CD8-positive, alpha-beta memory T cell (primary cell): ENCODE measurements at regions not wholly inside any gene's neighbourhood (a gene's known extent, or its start where the extent isn't known, plus 50 kb on each side); places are given as distances from the start of the nearest gene placed in this dataset.

Source experiments
- CTCF ChIA-PET: fragments of 350-600 bp; sonication (Branson Sonifier 250); formaldehyde crosslinking; loops from one replicate; lab custom pipeline; 2021; ENCODE audit warnings: antibody characterized with exemption; lab: Charles Lee
- POLR2A ChIA-PET: fragments of 350-600 bp; sonication (Branson Sonifier 250); formaldehyde crosslinking; loops from one replicate; lab custom pipeline; 2021; ENCODE audit warnings: antibody characterized with exemption; lab: Charles Lee
- DNase-seq, 5 donors: peaks; one replicate each; pipeline versions ENCODE4 v3.0.0 to v3.0.0-alpha.2; 2020 to 2022; ENCODE audit warnings: mixed read lengths in 1 of 5
- H3K27ac ChIP-seq: one replicate; pipeline ENCODE4 v1.7.0; 2013; ENCODE audit warnings: low read depth, mild to moderate bottlenecking, low read length, moderate library complexity
- H3K27me3 ChIP-seq: 2 replicates; pipeline ENCODE4 v1.7.0; 2013; ENCODE audit warnings: low read length, mild to moderate bottlenecking; ENCODE audit not compliant: insufficient read depth, poor library complexity, severe bottlenecking
- H3K36me3 ChIP-seq: 2 replicates; pipeline ENCODE4 v1.7.0; 2013; ENCODE audit warnings: mild to moderate bottlenecking, low read length, moderate library complexity; ENCODE audit not compliant: insufficient read depth
- H3K4me1 ChIP-seq: 2 replicates; pipeline ENCODE4 v1.7.0; 2013; ENCODE audit warnings: mild to moderate bottlenecking, low read length, moderate library complexity; ENCODE audit not compliant: insufficient read depth
- H3K4me3 ChIP-seq: 2 replicates; pipeline ENCODE4 v1.7.0; 2013; ENCODE audit warnings: mild to moderate bottlenecking, low read length
- H3K9me3 ChIP-seq: 2 replicates; pipeline ENCODE4 v1.7.0; 2013; ENCODE audit warnings: mild to moderate bottlenecking, low read length
- H3K27ac Mint-ChIP-seq, 8 donors: one replicate each; pipeline ENCODE4 v1.8.0; 2020 to 2021; ENCODE audit warnings: mixed read lengths in 8 of 8, mild to moderate bottlenecking in 6 of 8, inconsistent platforms in 3 of 8, moderate library complexity in 3 of 8
- H3K27me3 Mint-ChIP-seq, 2 donors: one replicate each; pipeline ENCODE4 v1.8.0; 2020 to 2021; ENCODE audit warnings: mixed read lengths in 2 of 2, mild to moderate bottlenecking in 1 of 2, moderate library complexity in 1 of 2
- H3K36me3 Mint-ChIP-seq, 3 donors: one replicate each; pipeline ENCODE4 v1.8.0; 2020 to 2021; ENCODE audit warnings: mixed read lengths in 3 of 3, inconsistent platforms in 1 of 3, mild to moderate bottlenecking in 1 of 3
- H3K4me1 Mint-ChIP-seq, 3 donors: one replicate each; pipeline ENCODE4 v1.8.0; 2020 to 2021; ENCODE audit warnings: mixed read lengths in 3 of 3, inconsistent platforms in 1 of 3, mild to moderate bottlenecking in 1 of 3
- H3K4me3 Mint-ChIP-seq, 7 donors: one replicate each; pipeline ENCODE4 v1.8.0; 2020 to 2021; ENCODE audit warnings: mixed read lengths in 7 of 7, mild to moderate bottlenecking in 6 of 7, moderate library complexity in 4 of 7, inconsistent platforms in 2 of 7
- H3K9me3 Mint-ChIP-seq, 5 donors: one replicate each; pipeline ENCODE4 v1.8.0; 2020 to 2022; ENCODE audit warnings: mixed read lengths in 5 of 5, mild to moderate bottlenecking in 3 of 5, moderate library complexity in 2 of 5, inconsistent platforms in 1 of 5

DNA sequence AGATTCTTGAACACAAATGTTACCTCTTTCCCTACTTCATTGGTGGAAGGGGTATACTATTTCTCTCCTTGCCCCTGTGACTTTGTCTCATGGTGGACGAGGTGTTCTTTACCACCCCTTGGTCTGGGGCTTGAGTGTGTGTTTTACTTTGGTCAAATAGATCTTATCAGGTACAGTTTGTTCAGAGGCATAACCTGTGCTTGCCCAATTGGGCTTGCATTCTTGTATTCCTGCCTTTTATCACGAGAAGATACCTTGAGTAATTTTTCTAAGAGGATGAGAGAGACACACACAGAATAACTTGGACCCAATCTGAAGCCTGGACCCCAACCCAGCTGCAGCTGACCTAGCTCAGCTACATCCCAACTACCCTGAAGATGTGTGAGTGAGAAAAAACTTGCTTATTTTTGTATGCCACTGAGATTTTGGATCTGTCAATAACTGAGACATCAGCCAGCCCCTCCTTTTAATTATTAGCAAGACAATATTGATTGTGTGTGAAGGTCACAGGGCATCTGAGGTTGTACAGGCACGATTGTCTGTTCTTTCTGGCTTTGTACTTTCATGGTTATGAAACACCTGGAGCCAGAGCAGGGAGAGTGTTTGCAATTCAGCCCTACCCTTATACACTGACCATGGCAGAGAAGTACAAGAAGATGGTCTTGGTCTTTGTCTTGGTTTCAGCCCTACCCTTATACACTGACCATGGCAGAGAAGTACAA lies 204.7 kb upstream of the SLC35B3 start:
- H3K4me3 ChIP-seq = no peak overlapping the region
- Mint-ChIP-seq H3K36me3 (no peaks in the 10 kb centered on the region), H3K4me1 (no peaks in the 10 kb centered on the region), H3K9me3 (peaks cover 18 to 61% (median 30%) of the 10 kb centered on the region in 5 donors), H3K27me3 (no peaks in the 10 kb centered on the region), H3K4me3 (no peak overlapping the region), H3K27ac (no peak overlapping the region)
- peaks cover 4% of the 10 kb centered on the region for H3K9me3 ChIP-seq
- ChIA-PET CTCF (no interaction called here), POLR2A (no interaction called here)
- no peaks in the 10 kb centered on the region for H3K27me3 ChIP-seq
- no peak for DNase-seq
- no peaks in the 10 kb centered on the region for H3K36me3 ChIP-seq
- no peaks in the 10 kb centered on the region for H3K4me1 ChIP-seq
- H3K27ac ChIP-seq = no peak overlapping the region

DNA sequence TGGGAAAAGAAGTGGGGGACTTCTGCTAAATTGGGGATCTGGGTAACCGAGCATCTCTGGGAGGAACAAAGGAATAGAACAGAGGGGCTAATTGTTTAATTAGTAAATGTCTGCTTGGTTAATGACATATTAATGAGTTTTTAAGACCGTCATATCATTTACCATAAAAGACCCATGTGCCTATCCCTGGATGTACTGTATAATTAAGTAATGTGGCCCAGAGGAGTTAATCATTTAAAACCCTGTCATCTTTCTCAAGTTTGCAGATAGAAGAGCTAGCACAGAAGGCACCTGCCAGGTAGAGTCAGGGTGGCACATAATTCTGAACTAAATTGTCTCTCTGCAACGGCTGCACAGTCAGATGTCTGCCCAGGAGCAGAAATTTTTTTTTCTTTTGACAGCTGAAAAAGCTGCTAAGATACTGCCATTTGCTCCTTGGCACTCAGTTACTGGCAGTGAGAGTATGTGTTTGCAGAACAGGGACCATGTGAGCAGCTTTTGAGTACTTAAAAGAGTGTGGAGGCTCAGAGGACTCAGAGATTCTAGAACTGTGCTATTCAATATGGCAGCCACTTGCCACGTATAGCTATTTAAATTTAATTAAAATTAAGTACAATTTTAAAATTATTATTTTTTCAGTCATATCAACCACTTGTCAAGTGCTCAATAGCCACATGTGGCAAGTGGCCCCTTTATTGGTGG lies 202.7 kb upstream of the SLC35B3 start:
- ChIA-PET POLR2A (no interaction called here), CTCF (no interaction called here)
- no peak for DNase-seq
- H3K27ac ChIP-seq = no peak overlapping the region
- H3K27me3 ChIP-seq = no peaks in the 10 kb centered on the region
- Mint-ChIP-seq H3K27me3 (no peaks in the 10 kb centered on the region), H3K4me1 (no peaks in the 10 kb centered on the region), H3K9me3 (peaks cover 17 to 58% (median 23%) of the 10 kb centered on the region in 5 donors), H3K27ac (no peak overlapping the region), H3K36me3 (no peaks in the 10 kb centered on the region), H3K4me3 (no peak overlapping the region)
- H3K9me3 ChIP-seq = peaks cover 4% of the 10 kb centered on the region
- H3K36me3 ChIP-seq = no peaks in the 10 kb centered on the region
- H3K4me3 ChIP-seq = no peak overlapping the region
- H3K4me1 ChIP-seq = no peaks in the 10 kb centered on the region

DNA sequence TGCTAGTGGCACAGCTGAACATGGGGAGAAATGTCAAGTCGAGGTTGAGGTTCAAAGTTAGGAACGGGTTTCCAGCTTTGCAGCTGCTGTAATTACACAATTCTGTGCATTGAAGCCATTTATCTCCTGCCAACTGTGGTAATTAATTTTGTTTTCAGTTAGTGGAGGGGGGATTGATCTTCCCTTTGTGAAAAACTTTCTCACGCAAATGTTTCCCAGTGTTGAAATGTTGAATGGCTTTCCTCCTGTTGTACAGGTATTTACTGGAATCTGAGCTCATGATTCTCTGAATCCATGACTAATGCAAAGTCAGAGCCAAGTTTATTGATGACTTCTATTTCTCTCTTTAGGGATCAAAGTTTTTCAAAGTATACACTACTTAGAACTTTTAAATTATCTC lies 198.4 kb upstream of the SLC35B3 start:
- ChIA-PET POLR2A (no interaction called here), CTCF (no interaction called here)
- no peak overlapping the region for H3K27ac Mint-ChIP-seq
- Histone ChIP-seq H3K9me3 (no peaks in the 10 kb centered on the region), H3K27ac (no peak overlapping the region), H3K4me3 (no peak overlapping the region), H3K27me3 (no peaks in the 10 kb centered on the region), H3K4me1 (no peaks in the 10 kb centered on the region), H3K36me3 (no peaks in the 10 kb centered on the region)
- no peaks in the 10 kb centered on the region for H3K27me3 Mint-ChIP-seq
- H3K36me3 Mint-ChIP-seq = no peaks in the 10 kb centered on the region
- no peak for DNase-seq
- peaks cover 7 to 35% (median 17%) of the 10 kb centered on the region in 5 donors for H3K9me3 Mint-ChIP-seq
- no peaks in the 10 kb centered on the region for H3K4me1 Mint-ChIP-seq
- no peak overlapping the region for H3K4me3 Mint-ChIP-seq

DNA sequence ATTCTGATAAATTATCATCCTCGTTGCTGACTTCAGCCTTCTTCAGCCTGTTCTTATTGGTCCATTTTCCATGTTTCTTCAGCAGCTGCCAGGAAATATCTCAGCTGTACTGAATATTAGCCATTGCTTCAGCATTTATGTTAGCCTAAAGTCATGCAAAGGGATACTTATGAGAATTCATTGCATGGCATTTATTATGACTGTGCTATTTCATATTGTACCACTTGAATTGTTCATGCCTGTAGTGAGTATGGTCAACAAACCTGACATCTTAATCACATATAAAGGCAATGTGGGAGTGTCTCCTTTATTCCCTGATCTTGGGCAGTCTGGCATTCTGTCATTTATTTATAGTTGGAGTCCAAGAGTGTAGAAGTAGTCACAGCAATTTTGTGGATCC lies 193.4 kb upstream of the SLC35B3 start:
- Histone ChIP-seq H3K27me3 (no peaks in the 10 kb centered on the region), H3K4me1 (no peaks in the 10 kb centered on the region), H3K9me3 (no peaks in the 10 kb centered on the region), H3K27ac (no peak overlapping the region), H3K4me3 (no peak overlapping the region), H3K36me3 (no peaks in the 10 kb centered on the region)
- no peaks in the 10 kb centered on the region for H3K27me3 Mint-ChIP-seq
- no peak overlapping the region for H3K4me3 Mint-ChIP-seq
- H3K27ac Mint-ChIP-seq = no peak overlapping the region
- H3K4me1 Mint-ChIP-seq = no peaks in the 10 kb centered on the region
- ChIA-PET POLR2A (no interaction called here), CTCF (no interaction called here)
- peaks cover 4 to 29% (median 8%) of the 10 kb centered on the region in 5 donors for H3K9me3 Mint-ChIP-seq
- no peaks in the 10 kb centered on the region for H3K36me3 Mint-ChIP-seq
- DNase-seq = no peak

DNA sequence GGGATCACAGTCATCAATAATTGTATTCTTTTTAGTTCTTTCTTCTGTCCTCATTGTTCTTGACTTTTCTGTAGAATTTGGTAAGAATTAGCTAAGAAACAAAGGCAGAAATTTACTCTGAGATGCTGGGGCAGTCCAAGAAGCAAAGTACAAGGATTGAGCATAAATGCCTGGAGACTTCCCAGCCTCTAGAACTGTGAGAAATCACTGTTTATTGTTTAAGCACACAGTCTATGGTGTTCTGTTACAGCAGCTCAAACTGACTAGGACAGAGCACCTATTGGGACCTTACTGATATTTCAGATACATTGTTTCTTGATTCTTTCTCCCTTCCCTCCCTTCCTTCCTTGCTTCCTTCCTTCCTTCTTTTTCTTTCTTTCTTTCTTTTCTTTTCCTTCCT lies 192.7 kb upstream of the SLC35B3 start:
- H3K4me3 ChIP-seq = no peak overlapping the region
- Mint-ChIP-seq H3K9me3 (peaks cover 4 to 26% (median 8%) of the 10 kb centered on the region in 5 donors), H3K27ac (no peak overlapping the region), H3K4me3 (no peak overlapping the region), H3K36me3 (no peaks in the 10 kb centered on the region), H3K4me1 (no peaks in the 10 kb centered on the region), H3K27me3 (no peaks in the 10 kb centered on the region)
- CTCF ChIA-PET = no interaction called here
- H3K27me3 ChIP-seq = no peaks in the 10 kb centered on the region
- no peaks in the 10 kb centered on the region for H3K4me1 ChIP-seq
- POLR2A ChIA-PET = no interaction called here
- H3K9me3 ChIP-seq = no peaks in the 10 kb centered on the region
- no peak overlapping the region for H3K27ac ChIP-seq
- H3K36me3 ChIP-seq = no peaks in the 10 kb centered on the region
- no peak for DNase-seq

DNA sequence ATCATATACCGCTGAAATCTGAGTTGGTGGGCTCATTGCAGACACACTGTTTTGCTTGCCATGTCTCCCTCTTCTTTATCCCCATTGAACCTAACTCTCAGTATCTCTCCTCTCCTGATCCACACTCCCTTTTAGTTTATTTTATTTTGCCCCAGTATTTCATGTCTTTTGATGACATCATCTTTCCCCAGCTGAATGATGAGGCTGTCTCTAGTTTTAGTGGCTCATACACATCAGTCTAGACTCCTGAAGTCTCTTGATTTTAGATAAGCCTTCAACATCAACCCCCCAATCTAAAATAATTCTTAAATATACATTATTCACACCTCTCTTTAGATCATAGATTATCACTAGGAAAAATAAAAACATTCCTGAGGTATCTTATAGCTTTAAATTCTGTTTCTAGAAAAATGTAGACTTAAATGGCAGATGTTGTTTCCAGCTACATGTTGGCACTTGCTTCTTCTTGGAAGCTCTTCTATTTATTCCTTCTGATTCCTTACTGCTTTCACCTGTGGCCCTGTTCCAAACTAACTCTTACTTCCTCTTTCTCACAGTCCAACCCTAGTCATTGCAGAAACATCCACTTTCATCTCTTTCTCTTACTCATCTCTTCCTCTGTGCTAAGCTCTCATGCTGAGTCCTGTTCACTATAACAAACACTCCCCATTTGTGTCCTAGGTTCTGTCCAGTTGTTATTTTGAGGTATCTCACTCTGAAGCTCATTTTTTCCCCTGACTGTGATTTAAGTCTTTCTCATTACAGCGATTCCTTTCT lies 191.9 kb upstream of the SLC35B3 start:
- Histone ChIP-seq H3K4me3 (no peak overlapping the region), H3K27ac (no peak overlapping the region), H3K36me3 (no peaks in the 10 kb centered on the region), H3K27me3 (no peaks in the 10 kb centered on the region), H3K9me3 (no peaks in the 10 kb centered on the region), H3K4me1 (no peaks in the 10 kb centered on the region)
- Mint-ChIP-seq H3K27me3 (no peaks in the 10 kb centered on the region), H3K36me3 (no peaks in the 10 kb centered on the region), H3K4me1 (no peaks in the 10 kb centered on the region), H3K9me3 (peaks cover 3 to 18% (median 8%) of the 10 kb centered on the region in 5 donors), H3K27ac (no peak overlapping the region), H3K4me3 (no peak overlapping the region)
- ChIA-PET CTCF (no interaction called here), POLR2A (no interaction called here)
- DNase-seq = no peak

DNA sequence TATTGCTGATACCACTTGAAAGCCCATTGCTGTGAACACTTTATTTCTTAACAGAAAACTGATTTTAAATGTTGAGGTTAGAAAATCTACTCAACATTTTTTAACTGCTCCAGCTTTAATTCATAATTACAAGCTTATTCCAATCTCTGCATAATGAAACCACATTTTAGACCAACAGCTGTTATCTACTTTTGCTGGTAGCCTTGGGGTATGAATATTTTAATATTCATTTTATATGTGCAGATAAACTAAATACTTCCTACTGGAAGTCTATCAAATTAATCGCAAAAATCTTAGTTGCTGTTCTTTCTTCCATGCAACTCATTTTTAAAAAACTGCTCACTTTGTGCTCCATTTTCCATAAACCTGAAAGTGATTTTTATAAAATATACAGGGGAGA lies 189.3 kb upstream of the SLC35B3 start:
- no peaks in the 10 kb centered on the region for H3K36me3 Mint-ChIP-seq
- H3K4me1 Mint-ChIP-seq = no peaks in the 10 kb centered on the region
- Histone ChIP-seq H3K27ac (no peak overlapping the region), H3K4me1 (no peaks in the 10 kb centered on the region), H3K4me3 (no peak overlapping the region), H3K36me3 (no peaks in the 10 kb centered on the region), H3K27me3 (no peaks in the 10 kb centered on the region), H3K9me3 (no peaks in the 10 kb centered on the region)
- no peak overlapping the region for H3K4me3 Mint-ChIP-seq
- H3K9me3 Mint-ChIP-seq = peaks cover 0 to 16% (median 6%) of the 10 kb centered on the region in 5 donors
- ChIA-PET CTCF (no interaction called here), POLR2A (no interaction called here)
- no peak for DNase-seq
- H3K27ac Mint-ChIP-seq = no peak overlapping the region
- H3K27me3 Mint-ChIP-seq = no peaks in the 10 kb centered on the region

DNA sequence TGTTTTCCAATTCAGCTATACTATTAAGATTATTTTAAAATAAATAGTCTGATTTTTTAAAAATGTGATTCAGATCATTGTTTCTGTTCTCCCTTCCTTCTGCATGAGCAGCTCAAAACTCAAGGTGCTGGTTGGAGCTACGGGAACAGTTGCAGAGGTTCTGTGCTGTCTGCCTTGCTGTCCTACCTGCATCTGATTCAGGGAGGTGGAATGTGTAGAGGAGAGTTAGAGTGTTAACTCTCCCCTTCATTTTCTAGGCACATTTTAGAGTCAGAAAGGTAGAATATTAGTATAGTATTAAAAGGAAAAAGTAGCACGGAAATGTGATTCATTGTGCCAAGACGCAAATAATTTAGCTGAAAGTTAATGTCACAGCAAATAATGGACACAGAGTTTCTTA lies 188.1 kb upstream of the SLC35B3 start:
- no peak overlapping the region for H3K27ac Mint-ChIP-seq
- peaks cover 1 to 18% (median 6%) of the 10 kb centered on the region in 5 donors for H3K9me3 Mint-ChIP-seq
- no peaks in the 10 kb centered on the region for H3K27me3 ChIP-seq
- H3K4me1 ChIP-seq = no peaks in the 10 kb centered on the region
- H3K4me1 Mint-ChIP-seq = no peaks in the 10 kb centered on the region
- ChIA-PET POLR2A (no interaction called here), CTCF (no interaction called here)
- no peaks in the 10 kb centered on the region for H3K36me3 Mint-ChIP-seq
- H3K4me3 Mint-ChIP-seq = no peak overlapping the region
- DNase-seq = no peak
- no peaks in the 10 kb centered on the region for H3K36me3 ChIP-seq
- H3K27ac ChIP-seq = no peak overlapping the region
- no peak overlapping the region for H3K4me3 ChIP-seq
- H3K27me3 Mint-ChIP-seq = no peaks in the 10 kb centered on the region
- H3K9me3 ChIP-seq = no peaks in the 10 kb centered on the region
